PC-3 (cell line): ENCODE measurements at regions not wholly inside any gene's neighbourhood (a gene's known extent, or its start where the extent isn't known, plus 50 kb on each side); places are given as distances from the start of the nearest gene placed in this dataset.

Source experiments
- CTCF ChIP-seq: fragments of 300-600 bp; sonication (generic); conservative IDR thresholded peaks from 2 replicates; pipeline ENCODE4 v1.5.1; 2017; ENCODE audit warnings: antibody characterized with exemption, low read depth, mild to moderate bottlenecking, low read length
- EZH2 ChIP-seq: fragments of 300-600 bp; sonication (generic); IDR thresholded peaks from one replicate; pipeline ENCODE4 v1.6.1; 2017; ENCODE audit warnings: antibody characterized with exemption, mild to moderate bottlenecking, low read length; ENCODE audit not compliant: unreplicated experiment

DNA sequence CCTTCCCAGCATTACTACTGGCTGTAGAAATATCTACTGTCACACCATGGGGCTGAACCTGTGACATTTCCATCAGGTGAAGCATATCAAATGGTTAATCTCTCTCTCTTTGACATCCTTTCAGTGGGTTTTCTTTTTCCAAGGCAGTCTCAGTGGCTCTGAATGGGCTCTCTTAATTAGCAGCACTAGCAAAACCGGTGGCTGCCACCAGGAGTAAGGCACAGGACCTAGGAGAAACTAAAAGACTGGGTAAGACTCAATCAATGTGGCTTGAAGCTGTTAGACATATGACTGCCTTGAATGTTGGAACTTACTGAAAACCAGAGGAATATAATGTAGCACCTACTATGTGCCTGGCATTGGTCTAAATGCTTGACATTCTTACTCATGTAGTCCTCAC, 445.0 kb upstream of the KIF2A start:
- TF ChIP-seq CTCF = no peak
- no peak for TF ChIP-seq EZH2
